ENCODE measurements at regions not wholly inside any gene's neighbourhood (a gene's known extent, or its start where the extent isn't known, plus 50 kb on each side); places are given as distances from the start of the nearest gene placed in this dataset.

DNA sequence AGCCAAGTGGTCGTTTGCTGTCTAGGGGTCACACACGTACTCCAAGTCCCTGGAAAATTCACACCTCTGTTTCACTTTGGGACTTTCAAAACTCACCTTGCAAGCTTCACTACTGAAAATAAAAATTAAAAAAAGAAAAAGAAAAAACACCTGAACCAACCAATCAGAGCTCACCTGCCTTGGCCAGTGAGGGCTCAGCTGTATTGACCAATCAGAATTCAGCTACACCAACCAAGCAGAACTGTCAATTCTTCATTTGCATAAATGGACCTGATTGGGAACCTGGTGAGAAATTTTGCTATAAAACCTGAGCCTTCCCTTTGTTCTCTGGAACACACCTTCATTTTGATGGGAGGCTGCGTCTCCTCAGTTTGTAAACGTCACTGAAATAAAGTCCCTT is 176.4 kb downstream of the TTC32 start:
- no peak for DNase-seq (ENCODE audit: extremely low read depth in 1 of 2, low read depth in 1 of 2)

GRCh38 chr2:19723021-19723420 is 178.8 kb downstream of the TTC32 start:
- no peak for DNase-seq (ENCODE audit: extremely low read depth in 1 of 2, low read depth in 1 of 2)

GRCh38 chr2:19722531-19722971 is 179.2 kb downstream of the TTC32 start:
- no peak for DNase-seq (ENCODE audit: extremely low read depth in 1 of 2, low read depth in 1 of 2)

DNA sequence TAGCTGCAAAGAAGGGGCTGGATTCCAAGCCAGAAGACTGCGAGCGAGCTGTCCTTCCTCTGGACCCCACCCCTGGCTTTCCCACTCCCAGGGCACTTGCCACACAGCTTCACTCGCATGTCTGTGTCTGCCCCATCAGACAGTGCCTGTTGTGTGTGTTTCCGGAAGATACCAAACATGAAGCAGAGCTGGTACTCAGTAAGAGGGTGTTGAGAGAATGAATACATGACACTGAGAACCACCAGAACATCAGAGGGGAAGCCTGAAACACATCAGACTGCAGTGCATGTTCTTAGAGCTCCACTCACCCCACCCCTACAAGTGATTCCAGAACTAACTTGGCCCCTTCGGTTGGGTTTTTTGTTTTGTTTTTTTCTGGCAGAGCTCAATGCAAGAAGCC is 181.5 kb downstream of the TTC32 start:
- no peak for DNase-seq (ENCODE audit: extremely low read depth in 1 of 2, low read depth in 1 of 2)

GRCh38 chr2:19719540-19719939 is 182.2 kb downstream of the TTC32 start:
- no peak for DNase-seq (ENCODE audit: extremely low read depth in 1 of 2, low read depth in 1 of 2)

GRCh38 chr2:19717446-19717845 is 184.3 kb downstream of the TTC32 start:
- DNase-seq (ENCODE audit: extremely low read depth in 1 of 2, low read depth in 1 of 2) = no peak

- DNase-seq (ENCODE audit: extremely low read depth in 1 of 2, low read depth in 1 of 2) = no peak
Measured at GRCh38 chr2:19714926-19715325, 186.9 kb downstream of the TTC32 start.

- no peak for DNase-seq (ENCODE audit: extremely low read depth in 1 of 2, low read depth in 1 of 2)
Measured at GRCh38 chr2:19712850-19713249, 188.9 kb downstream of the TTC32 start.

GRCh38 chr2:19711470-19712372 is 190.1 kb downstream of the TTC32 start:
- DNase-seq (ENCODE audit: extremely low read depth in 1 of 2, low read depth in 1 of 2) = no peak

DNA sequence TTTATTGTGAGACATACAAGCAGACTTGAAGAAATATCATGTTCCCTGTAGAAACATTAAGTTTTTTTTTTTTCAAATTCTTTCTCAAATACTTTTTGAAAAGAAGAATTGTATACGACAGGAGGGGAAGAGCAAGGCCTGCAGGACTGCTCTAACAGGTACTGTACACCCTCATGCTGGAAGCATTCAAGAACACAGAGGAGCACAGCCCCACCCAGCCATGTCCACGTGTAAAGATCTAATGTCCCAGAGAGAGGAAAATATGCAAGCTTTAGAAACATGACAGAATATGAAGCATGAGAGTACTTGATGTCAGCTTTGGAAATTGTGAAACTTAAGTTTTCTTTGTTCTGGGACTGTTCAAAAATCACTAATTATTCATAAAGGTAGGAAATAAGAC is 191.6 kb downstream of the TTC32 start:
- no peak for DNase-seq (ENCODE audit: extremely low read depth in 1 of 2, low read depth in 1 of 2)

GRCh38 chr2:19709553-19709952 is 192.2 kb downstream of the TTC32 start:
- DNase-seq (ENCODE audit: extremely low read depth in 1 of 2, low read depth in 1 of 2) = no peak

DNA sequence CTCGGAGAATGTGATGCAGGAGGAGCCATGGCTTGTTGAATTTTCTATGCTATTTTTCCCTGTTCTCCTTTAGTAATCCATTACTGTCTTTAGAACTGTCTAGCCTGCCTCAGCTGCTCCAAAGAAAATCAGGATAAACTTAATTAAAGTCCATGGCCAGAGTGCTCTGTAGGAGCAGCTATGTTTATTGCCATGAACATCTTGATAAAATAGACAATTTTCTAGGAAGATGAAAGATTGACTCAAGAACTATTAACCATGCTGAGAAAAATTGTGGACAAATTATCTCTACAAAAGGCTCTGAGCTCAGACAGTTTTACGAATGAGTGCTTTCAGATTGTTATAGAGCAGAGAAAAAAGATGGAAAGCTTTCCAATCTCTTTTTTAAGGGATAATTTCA is 193.0 kb downstream of the TTC32 start:
- DNase-seq (ENCODE audit: extremely low read depth in 1 of 2, low read depth in 1 of 2) = no peak

GRCh38 chr2:19706332-19706731 is 195.5 kb downstream of the TTC32 start:
- no peak for DNase-seq (ENCODE audit: extremely low read depth in 1 of 2, low read depth in 1 of 2)

DNA sequence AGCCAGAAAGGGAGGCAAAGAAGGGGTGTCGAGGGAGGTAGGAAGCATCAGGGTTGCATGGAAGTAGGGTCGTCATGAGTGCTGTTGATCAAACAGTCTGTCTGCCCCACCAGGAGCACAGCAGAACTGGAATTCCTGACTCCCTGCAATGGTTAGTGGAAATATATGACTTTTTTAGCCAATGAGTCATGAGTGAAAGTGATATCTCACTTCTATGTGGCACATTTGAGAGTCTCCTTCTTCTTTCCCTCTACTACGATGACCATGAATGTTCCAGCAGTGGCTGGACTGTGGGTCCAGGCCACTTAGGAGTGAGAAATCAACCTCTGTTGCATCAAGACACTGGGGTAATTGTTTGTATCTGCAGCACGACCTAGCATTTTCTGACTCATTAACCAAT is 199.5 kb downstream of the TTC32 start:
- no peak for DNase-seq (ENCODE audit: extremely low read depth in 1 of 2, low read depth in 1 of 2)

DNA sequence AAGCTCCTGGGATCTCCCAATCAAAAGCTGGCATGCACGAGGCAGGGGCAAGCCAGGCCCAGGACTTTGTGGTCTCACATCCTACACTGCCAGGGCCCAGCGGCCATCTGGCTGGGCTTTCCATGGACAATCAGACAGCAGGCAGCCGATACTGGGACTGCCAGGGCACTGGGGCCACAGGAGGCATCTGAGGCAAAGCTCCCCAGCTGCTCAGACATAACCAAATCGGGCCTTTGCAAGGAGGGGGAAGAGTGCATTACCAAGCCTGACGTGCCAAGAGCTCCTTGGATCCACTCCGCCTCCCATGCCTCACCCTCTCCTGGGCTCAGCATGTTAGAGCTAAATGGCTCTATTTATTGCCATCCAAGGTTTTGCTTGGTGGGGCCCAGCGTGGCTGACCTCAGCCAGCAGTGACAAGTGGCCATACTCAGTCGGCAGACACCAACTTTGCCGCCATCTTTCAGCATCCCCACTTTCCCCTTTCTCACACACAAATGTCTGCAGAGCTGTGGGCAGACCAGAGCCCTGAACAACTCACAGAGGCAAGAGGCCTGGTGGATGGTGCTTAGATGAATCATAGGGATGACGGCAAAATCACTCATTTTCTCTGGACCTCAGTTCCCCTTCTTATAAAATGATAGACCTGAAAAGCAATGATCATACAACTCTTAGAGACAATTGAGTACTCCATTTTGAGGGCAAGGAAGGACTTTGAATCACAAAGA is 200.8 kb downstream of the TTC32 start:
- DNase-seq (ENCODE audit: extremely low read depth in 1 of 2, low read depth in 1 of 2) = no peak

GRCh38 chr2:19697131-19697530 is 204.7 kb downstream of the TTC32 start:
- no peak for DNase-seq (ENCODE audit: extremely low read depth in 1 of 2, low read depth in 1 of 2)

- DNase-seq (ENCODE audit: extremely low read depth in 1 of 2, low read depth in 1 of 2) = no peak
Measured at GRCh38 chr2:19695706-19696105, 206.1 kb downstream of the TTC32 start.

DNA sequence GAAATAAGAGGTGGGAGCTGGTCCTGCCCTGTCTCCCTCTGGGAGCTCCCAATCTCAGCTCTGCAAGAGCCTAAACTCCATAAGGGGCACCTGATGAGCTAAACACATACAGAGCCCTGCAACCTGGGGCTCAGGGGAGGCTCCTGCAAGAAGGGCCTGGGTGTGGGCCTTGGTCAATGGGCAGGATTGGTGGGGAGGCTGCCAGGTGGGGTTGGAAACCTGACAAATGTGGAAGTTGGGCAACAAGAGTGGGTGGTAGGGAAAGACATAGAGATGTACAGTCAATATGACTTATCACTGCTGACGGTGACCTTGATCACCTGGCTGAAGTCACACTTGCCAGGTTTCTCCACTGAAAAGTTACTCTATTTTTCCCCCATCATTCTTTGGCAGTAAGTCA is 209.9 kb downstream of the TTC32 start:
- no peak for DNase-seq (ENCODE audit: extremely low read depth in 1 of 2, low read depth in 1 of 2)

DNA sequence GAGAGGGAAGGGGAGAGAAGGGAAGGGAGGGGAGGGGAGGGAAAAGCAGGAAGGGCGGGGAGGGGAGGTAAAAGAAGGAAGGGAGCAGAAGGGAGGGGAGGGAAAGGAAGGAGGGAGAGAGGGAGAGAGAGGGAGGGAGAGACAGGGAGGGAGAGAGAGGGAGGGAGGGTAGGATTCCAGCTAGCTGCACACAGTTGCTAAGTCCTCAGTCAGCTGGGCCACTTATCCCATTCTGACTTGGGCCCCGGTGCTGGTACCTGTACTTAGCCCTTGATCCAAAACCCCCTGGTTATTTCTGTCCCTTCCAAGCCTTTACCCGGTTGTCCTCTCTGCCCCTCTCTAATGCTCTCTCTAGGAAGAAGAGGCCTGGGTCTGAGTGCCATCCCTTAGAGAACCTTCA is 211.4 kb downstream of the TTC32 start:
- no peak for DNase-seq (ENCODE audit: extremely low read depth in 1 of 2, low read depth in 1 of 2)

DNA sequence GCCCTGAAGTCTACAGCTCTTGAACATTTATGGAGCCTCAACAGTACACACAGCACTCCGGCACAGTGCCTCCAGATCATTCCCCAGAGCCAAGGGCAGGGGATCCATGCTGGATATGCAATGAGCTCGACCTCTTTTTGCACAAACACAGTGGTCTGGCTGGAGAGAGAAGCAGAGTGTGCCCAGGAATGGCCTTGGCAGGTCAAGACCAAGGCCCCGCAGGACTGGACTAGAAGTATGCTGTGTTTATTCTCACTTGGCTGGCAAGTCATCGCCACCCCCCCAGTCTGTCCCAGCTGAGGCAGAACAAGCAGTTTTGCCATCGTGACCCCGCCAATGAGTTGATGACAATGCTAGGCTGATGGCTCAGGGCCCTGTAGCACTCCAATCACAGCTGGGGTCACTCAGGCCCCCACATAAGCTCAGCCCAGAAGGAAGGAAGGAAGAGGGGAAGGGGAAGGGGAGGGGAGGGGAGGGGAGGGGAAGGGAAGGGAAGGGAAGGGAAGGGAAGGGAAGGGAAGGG is 212.1 kb downstream of the TTC32 start:
- no peak for DNase-seq (ENCODE audit: extremely low read depth in 1 of 2, low read depth in 1 of 2)

DNA sequence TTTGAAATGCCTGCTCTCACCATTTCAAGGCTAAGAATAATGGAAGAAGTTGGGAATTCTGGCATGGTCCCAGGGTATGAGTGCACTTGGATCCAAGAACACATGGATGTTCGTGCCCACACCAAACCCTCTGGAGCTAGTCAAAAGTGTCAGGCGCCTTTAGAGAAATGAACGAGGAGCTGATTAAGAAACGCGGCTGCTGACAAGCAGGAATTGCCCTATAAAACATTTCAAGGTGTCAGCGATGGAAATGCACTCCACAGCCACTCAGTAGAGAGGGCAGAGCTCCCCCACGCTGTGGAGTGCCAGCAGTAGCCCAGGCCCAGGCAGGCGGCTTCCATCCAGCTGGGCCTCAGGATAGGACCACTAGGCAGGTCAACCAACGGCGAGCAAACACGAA is 213.7 kb downstream of the TTC32 start:
- DNase-seq (ENCODE audit: extremely low read depth in 1 of 2, low read depth in 1 of 2) = no peak

All from activated CD8-positive, alpha-beta memory T cell treated with anti-CD3 and anti-CD28 coated beads for 1 hour (primary cell).